Stomach (tissue), 4 donors: ENCODE measurements at regions not wholly inside any gene's neighbourhood (a gene's known extent, or its start where the extent isn't known, plus 50 kb on each side); places are given as distances from the start of the nearest gene placed in this dataset.

ENCODE experiments used
- POLR2A ChIP-seq, 4 donors: fragments of 450-650 bp; IDR thresholded peaks; one replicate each; pipeline ENCODE4 v1.6.1; 2016; ENCODE audit warnings: antibody characterized with exemption in 4 of 4, control low read depth in 2 of 4, mild to moderate bottlenecking in 1 of 4, moderate library complexity in 1 of 4
- TF ChIP-seq, protein P1 (sequence below), 7 experiments: fragments of 450-650 bp in 4 of 7; fragments of 200-600 bp in 3 of 7; sonication (generic) in 3 of 7; IDR thresholded peaks; one replicate each; pipeline ENCODE4 v1.5.1; 2016 to 2019; ENCODE audit warnings: antibody characterized with exemption in 7 of 7, control low read depth in 2 of 7, mild to moderate bottlenecking in 1 of 7

DNA sequence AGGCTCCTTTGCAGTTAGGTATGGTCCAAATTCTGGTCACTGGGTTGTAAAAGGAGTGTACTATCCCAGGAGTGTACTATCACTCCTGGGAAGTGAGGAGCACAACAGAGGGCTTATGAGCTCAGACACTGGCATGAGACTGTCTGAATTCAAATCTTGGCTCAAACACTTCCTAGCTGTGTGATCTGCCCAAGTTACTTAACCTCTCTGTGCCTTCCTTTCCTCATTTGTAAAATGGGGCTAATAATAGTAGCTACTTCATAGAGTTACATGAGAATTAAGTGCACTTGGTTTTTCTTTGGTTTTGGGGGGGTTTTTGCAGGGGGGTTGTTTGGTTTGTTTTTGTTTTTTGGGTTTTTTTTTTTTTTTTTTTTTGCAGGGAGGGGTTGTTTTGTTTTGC is 152.0 kb downstream of the BCOR start:
- no peak for TF ChIP-seq POLR2A (IDR thresholded peaks at IDR 0.05)
- TF ChIP-seq, protein P1, sequence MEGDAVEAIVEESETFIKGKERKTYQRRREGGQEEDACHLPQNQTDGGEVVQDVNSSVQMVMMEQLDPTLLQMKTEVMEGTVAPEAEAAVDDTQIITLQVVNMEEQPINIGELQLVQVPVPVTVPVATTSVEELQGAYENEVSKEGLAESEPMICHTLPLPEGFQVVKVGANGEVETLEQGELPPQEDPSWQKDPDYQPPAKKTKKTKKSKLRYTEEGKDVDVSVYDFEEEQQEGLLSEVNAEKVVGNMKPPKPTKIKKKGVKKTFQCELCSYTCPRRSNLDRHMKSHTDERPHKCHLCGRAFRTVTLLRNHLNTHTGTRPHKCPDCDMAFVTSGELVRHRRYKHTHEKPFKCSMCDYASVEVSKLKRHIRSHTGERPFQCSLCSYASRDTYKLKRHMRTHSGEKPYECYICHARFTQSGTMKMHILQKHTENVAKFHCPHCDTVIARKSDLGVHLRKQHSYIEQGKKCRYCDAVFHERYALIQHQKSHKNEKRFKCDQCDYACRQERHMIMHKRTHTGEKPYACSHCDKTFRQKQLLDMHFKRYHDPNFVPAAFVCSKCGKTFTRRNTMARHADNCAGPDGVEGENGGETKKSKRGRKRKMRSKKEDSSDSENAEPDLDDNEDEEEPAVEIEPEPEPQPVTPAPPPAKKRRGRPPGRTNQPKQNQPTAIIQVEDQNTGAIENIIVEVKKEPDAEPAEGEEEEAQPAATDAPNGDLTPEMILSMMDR (IDR thresholded peaks at IDR 0.05) = no peak
